ENCODE measurements at regions not wholly inside any gene's neighbourhood (a gene's known extent, or its start where the extent isn't known, plus 50 kb on each side); places are given as distances from the start of the nearest gene placed in this dataset.

- TF ChIP-seq ZNF407 (IDR thresholded peaks at IDR 0.05; ENCODE audit: low read depth) (no peak), ZNF57 (CRISPR knock-in tag; IDR thresholded peaks at IDR 0.05) (no peak), DACH1 (IDR thresholded peaks at IDR 0.05; ENCODE audit: partially characterized antibody) (no peak)
Observed at GRCh38 chr9:80061096-80061495, 489.3 kb downstream of the TLE4 start (continued).

- Histone ChIP-seq H3K9ac (ENCODE audit: insufficient read depth in 1 of 2, low read depth in 2 of 2, low read length in 2 of 2) (no peak overlapping the region), H3K27me3 (ENCODE audit: control insufficient read depth in 2 of 2, insufficient read depth in 2 of 2, low read length in 2 of 2) (no peaks in the 10 kb centered on the region), H3K4me1 (replicated peaks in 1 of 2; ENCODE audit: control insufficient read depth in 2 of 2, insufficient read depth in 2 of 2, low read length in 2 of 2) (no peaks in the 10 kb centered on the region), H3K79me2 (ENCODE audit: control insufficient read depth, insufficient read depth, low read length) (no peaks in the 10 kb centered on the region), H4K20me1 (replicated peaks; ENCODE audit: control insufficient read depth, insufficient read depth, low read length) (no peaks in the 10 kb centered on the region), H3K9me1 (ENCODE audit: control insufficient read depth, insufficient read depth, low read length) (no peaks in the 10 kb centered on the region), H3K9me3 (replicated peaks; ENCODE audit: control insufficient read depth, insufficient read depth, low read depth, low read length) (no peaks in the 10 kb centered on the region), H3K4me2 (ENCODE audit: insufficient read depth, low read length) (no peak overlapping the region), H3K4me3 (no peak overlapping the region), H3K27ac (ENCODE audit: extremely low read depth, low read depth, low read length) (no peak overlapping the region), H2AFZ (ENCODE audit: low read depth, low read length) (no peak overlapping the region), H3K36me3 (ENCODE audit: control insufficient read depth, insufficient read depth, low read length) (no peaks in the 10 kb centered on the region)
- CTCF ChIA-PET (ENCODE audit: low intra/inter-chr PET ratio), result no interaction called here
- FAIRE-seq (no peak), DNase-seq (ENCODE audit: extremely low read depth in 1 of 4, low spot score in 3 of 4) (no peak), ATAC-seq (no peak)
- in situ Hi-C loops (cut with MboI) (no loop called here), intact Hi-C loops (cut with micrococcal nuclease) (no loop called here)
- POLR2A ChIA-PET, result no interaction called here
- no TSS peak for BruUV-seq (replicated peaks)
- WGBS (ENCODE audit: insufficient coverage, low coverage, missing lambda C conversion rate), result 0% methylated on average over 4 of the region's 5 CpGs
- TF ChIP-seq ZFP91 (CRISPR knock-in tag; IDR thresholded peaks at IDR 0.05) (no peak), SFPQ (IDR thresholded peaks at IDR 0.05; ENCODE audit: low read depth, low read length) (no peak), ZNF217 (CRISPR knock-in tag; IDR thresholded peaks at IDR 0.05) (no peak), CTBP1 (IDR thresholded peaks at IDR 0.05; ENCODE audit: borderline replicate concordance) (no peak), ZNF224 (CRISPR knock-in tag; IDR thresholded peaks at IDR 0.05) (no peak), MYC (IDR thresholded peaks at IDR 0.05; ENCODE audit: low read depth, low read length) (no peak), MYC (CRISPR knock-in tag; IDR thresholded peaks at IDR 0.05; ENCODE audit: borderline replicate concordance, low read depth) (no peak), ZNF197 (CRISPR knock-in tag; IDR thresholded peaks at IDR 0.05; ENCODE audit: low read depth) (no peak)
Observed at GRCh38 chr9:80059979-80060378, 488.2 kb downstream of the TLE4 start.
